ENCODE measurements at regions not wholly inside any gene's neighbourhood (a gene's known extent, or its start where the extent isn't known, plus 50 kb on each side); places are given as distances from the start of the nearest gene placed in this dataset.
"Not testable (repeated sequence)": the region's sequence is repeated elsewhere in the genome, so short reads cannot be mapped to it uniquely, and the experiment has no call there.

DNA sequence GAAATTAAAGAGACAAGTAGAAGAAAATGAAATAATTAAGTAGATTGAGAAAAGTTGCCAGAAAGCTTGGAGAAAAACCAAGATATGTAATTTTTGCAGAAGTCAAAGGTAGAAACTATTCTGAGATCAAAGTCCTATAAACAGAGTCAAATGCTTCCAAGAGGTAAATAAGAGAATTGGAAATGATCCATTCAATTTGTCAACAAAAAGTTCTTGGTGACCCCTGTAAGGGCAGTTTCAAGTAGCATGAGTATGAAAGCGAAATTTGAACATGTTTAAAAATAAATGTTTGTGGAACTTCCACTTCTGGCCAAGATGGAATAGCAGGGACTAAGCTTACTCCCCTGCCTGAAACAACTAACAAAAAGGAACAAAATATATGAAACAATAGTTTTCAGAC lies 562.0 kb downstream of the SMARCA1 start:
- H3K9me3 Mint-ChIP-seq, result peaks cover 0 to 5% (median 0%) of the 10 kb centered on the region in 7 donors
- H3K27me3 Mint-ChIP-seq, result no peaks in the 10 kb centered on the region
- no peaks in the 10 kb centered on the region for H3K4me1 Mint-ChIP-seq
- H3K4me3 Mint-ChIP-seq, result no peak overlapping the region
- no peaks in the 10 kb centered on the region for H3K36me3 Mint-ChIP-seq
- no peak overlapping the region for H3K27ac Mint-ChIP-seq
- DNase-seq (no peak), ATAC-seq (ENCODE audit: low read depth in 2 of 2) (no peak)

DNA sequence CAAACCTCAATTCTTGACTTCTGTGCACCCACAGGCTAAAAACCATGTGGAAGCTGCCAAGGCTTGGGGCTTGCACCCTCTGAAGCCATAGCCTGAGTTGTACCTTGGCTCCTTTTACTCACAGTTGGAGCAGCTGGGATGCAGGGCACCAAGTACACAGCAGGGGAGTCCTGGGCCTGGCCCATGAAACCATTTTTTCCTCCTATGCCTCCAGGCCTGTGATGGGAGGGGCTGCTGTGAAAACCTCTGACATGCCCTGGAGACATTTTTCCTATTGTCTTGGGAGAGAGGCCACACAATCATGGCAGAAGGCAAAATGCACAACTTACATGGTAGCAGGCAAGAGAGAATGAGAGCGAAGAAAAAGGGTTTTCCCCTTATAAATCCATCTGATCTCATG lies 568.6 kb downstream of the SMARCA1 start:
- H3K36me3 Mint-ChIP-seq; H3K4me1 Mint-ChIP-seq; ATAC-seq (ENCODE audit: low read depth in 2 of 2); H3K27ac Mint-ChIP-seq; H3K27me3 Mint-ChIP-seq; DNase-seq; H3K4me3 Mint-ChIP-seq: not testable (repeated sequence)
- H3K9me3 Mint-ChIP-seq, result peaks cover 4 to 27% (median 13%) of the 10 kb centered on the region in 7 donors

DNA sequence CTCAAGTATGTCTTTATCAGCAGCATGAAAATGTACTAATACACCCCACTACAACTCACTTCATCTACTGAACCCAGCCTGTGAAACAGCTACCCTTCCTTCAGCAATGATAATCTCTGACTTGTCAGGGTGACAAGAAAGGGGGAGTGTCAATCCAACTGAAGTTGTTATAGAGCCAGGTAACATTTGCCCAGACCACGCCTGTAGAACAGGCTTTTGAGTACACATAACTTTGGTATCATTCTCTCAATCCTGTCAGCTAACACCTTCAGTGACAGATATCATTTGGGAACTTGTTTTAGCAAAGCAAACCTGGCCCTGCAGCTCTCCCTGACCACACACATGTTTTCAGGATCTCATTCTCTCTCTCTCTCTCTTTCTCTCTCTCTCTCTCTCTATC lies 592.2 kb downstream of the SMARCA1 start:
- peaks cover 0 to 13% (median 8%) of the 10 kb centered on the region in 7 donors for H3K9me3 Mint-ChIP-seq
- H3K36me3 Mint-ChIP-seq, result no peaks in the 10 kb centered on the region
- H3K27ac Mint-ChIP-seq, result no peak overlapping the region
- no peak overlapping the region for H3K4me3 Mint-ChIP-seq
- peaks cover 0 to 4% (median 0%) of the 10 kb centered on the region in 3 donors for H3K27me3 Mint-ChIP-seq
- DNase-seq, result no peak
- no peaks in the 10 kb centered on the region for H3K4me1 Mint-ChIP-seq
- ATAC-seq (ENCODE audit: low read depth in 2 of 2), result no peak

DNA sequence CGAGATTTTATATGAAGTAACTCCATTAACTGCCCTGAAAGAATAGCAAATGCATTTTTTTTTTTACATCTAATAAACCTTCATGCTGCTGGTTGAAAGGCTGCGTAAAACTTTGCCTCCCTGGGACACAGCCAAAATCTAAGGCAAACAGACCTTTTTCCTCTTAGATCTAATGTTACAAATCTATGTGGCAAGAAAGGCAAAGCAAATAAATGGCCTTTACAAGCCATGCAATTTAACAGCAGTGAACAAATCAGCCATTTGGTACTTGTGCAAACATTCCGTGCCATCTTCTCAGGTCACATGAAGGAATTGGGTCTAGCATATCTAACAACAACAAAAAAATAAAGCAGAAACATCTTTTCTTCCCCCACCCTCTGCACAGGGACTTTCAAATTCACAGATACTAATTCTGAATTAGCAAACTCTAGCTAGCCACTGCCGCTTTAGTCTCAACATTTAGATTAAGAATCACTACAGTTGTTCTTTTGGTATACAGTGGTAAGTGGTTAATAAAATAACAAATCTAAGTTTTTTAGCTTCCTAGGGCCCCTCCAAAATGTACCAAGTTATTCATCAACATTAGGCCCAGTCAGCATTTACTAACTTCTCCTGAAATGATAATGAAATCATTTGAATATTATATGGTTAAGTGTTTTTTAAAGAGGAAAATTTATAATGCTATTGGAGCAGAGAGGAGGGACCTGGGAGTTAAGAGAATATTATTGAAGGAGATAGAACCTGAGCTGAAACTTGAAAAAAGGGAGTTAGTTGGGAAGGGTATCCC lies 593.8 kb downstream of the SMARCA1 start:
- DNase-seq (no peak), ATAC-seq (ENCODE audit: low read depth in 2 of 2) (no peak)
- H3K4me1 Mint-ChIP-seq, result no peaks in the 10 kb centered on the region
- H3K4me3 Mint-ChIP-seq, result no peak overlapping the region
- no peaks in the 10 kb centered on the region for H3K36me3 Mint-ChIP-seq
- H3K27me3 Mint-ChIP-seq, result peaks cover 0 to 4% (median 0%) of the 10 kb centered on the region in 3 donors
- H3K27ac Mint-ChIP-seq, result no peak overlapping the region
- peaks cover 0 to 13% (median 8%) of the 10 kb centered on the region in 7 donors for H3K9me3 Mint-ChIP-seq

DNA sequence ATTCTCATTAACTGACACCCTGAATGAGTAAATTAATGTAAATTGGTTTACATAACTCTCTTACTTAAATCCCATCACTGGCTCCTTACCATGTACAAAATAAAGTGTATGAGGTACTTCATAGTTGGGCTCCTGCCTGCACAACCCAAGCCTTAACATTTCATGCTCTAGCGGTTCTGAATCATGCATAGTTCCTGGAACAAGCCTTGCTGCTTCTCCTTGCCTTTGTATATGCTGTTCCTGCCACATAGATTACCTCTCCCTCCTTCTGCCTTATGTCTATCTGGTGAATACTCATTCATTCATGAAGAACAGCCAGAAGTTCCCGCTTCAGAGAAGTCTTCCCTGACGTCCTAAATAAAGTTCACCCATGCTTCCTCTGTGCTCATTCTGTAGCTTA lies 594.7 kb downstream of the SMARCA1 start:
- Mint-ChIP-seq H3K9me3 (peaks cover 0 to 13% (median 10%) of the 10 kb centered on the region in 7 donors), H3K36me3 (no peaks in the 10 kb centered on the region), H3K27ac (no peak overlapping the region), H3K4me3 (no peak overlapping the region), H3K27me3 (peaks cover 0 to 4% (median 0%) of the 10 kb centered on the region in 3 donors), H3K4me1 (no peaks in the 10 kb centered on the region)
- ATAC-seq (ENCODE audit: low read depth in 2 of 2) (no peak), DNase-seq (no peak)

DNA sequence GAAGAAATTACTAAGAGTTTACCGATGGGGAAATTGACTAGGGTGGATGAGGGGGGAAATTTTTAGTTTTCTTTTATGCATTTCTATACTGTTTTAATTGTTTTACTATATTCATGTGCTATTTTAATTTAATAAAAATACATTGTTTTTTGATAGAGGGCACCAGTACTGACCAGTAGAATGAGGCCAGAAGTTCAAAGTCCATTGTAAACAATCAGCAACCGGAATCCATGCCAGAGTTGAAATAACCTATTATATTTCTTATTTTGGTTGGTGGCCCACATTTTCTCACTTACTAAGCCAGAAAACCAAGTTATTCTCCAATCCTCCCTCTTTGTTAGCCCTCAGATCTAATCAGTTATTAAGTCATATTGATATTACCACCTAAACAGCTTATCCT lies 595.9 kb downstream of the SMARCA1 start:
- no peaks in the 10 kb centered on the region for H3K4me1 Mint-ChIP-seq
- no peak for ATAC-seq (ENCODE audit: low read depth in 2 of 2)

DNA sequence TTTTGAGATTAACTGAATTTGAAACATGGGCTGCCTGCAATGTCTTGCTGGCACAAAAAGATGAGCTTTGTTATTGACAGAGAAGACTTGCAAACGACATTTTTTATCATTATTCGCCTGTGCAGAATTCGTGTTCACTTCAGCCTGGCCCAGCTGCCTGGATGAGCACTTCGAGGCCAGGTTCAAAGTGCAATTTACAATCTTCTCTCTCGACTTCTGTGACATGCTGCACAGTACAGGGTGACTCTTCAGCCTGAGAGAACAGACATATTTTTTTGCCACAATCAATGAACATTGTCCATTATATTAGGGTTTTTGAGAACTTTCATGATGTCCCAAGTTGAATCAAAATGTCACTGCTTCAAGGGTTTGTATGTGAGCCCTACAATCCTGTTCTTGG lies 616.5 kb downstream of the SMARCA1 start:
- no peak overlapping the region for H3K27ac Mint-ChIP-seq
- ATAC-seq (ENCODE audit: low read depth in 2 of 2), result no peak
- peaks cover 0 to 6% (median 1%) of the 10 kb centered on the region in 7 donors for H3K9me3 Mint-ChIP-seq
- H3K4me3 Mint-ChIP-seq, result no peak overlapping the region
- DNase-seq, result no peak
- H3K27me3 Mint-ChIP-seq, result no peaks in the 10 kb centered on the region
- no peaks in the 10 kb centered on the region for H3K4me1 Mint-ChIP-seq
- no peaks in the 10 kb centered on the region for H3K36me3 Mint-ChIP-seq

More for the DNA sequence above, 595.9 kb downstream of the SMARCA1 start:
- no peak for DNase-seq
- no peak overlapping the region for H3K27ac Mint-ChIP-seq
- peaks cover 0 to 4% (median 0%) of the 10 kb centered on the region in 3 donors for H3K27me3 Mint-ChIP-seq
- peaks cover 0 to 13% (median 10%) of the 10 kb centered on the region in 7 donors for H3K9me3 Mint-ChIP-seq
- no peaks in the 10 kb centered on the region for H3K36me3 Mint-ChIP-seq
- H3K4me3 Mint-ChIP-seq, result no peak overlapping the region

DNA sequence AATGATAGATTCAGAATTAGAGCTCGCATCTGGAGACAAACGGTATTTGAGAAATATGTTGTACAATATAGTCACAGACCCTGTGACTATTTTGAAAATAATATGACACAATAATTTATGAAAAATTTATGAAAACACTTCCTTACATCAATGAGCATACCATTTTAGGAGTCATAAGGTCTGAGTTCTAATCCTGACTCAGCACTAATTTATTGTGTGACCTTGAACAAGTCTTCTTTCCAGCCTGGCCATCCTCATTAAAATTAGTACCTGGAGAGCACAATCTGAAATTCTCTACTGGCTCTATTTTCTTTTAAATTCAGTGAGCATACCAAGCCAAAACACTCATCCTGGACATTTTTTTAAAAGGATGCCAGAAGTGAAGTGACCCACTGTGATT lies 622.3 kb downstream of the SMARCA1 start:
- Mint-ChIP-seq H3K27me3 (no peaks in the 10 kb centered on the region), H3K9me3 (peaks cover 0 to 6% (median 1%) of the 10 kb centered on the region in 7 donors), H3K4me3 (no peak overlapping the region), H3K4me1 (no peaks in the 10 kb centered on the region), H3K27ac (no peak overlapping the region), H3K36me3 (no peaks in the 10 kb centered on the region)
- DNase-seq, result no peak
- ATAC-seq (ENCODE audit: low read depth in 2 of 2), result no peak

DNA sequence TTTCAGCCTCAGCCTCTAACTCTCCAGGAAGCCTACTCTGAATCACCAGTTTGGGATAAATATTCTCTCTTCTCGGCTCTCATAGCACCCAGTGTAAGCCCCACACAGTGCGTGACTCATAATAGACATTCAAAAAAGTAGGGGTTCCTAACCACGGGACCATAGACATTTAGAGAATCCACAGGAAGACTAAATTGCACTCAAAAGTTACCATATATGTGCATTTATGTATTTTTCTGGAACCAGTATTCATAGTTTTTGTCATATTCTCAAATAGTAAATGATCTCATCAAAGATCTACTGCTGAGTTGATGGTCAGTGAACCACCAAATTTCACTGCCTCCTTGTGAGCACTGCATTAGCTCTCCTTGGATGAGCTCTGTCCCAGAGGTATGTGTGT lies 625.7 kb downstream of the SMARCA1 start:
- H3K27ac Mint-ChIP-seq, result no peak overlapping the region
- DNase-seq (no peak), ATAC-seq (ENCODE audit: low read depth in 2 of 2) (no peak)
- H3K27me3 Mint-ChIP-seq, result no peaks in the 10 kb centered on the region
- H3K9me3 Mint-ChIP-seq, result peaks cover 0 to 6% (median 0%) of the 10 kb centered on the region in 7 donors
- H3K36me3 Mint-ChIP-seq, result no peaks in the 10 kb centered on the region
- no peaks in the 10 kb centered on the region for H3K4me1 Mint-ChIP-seq
- no peak overlapping the region for H3K4me3 Mint-ChIP-seq

DNA sequence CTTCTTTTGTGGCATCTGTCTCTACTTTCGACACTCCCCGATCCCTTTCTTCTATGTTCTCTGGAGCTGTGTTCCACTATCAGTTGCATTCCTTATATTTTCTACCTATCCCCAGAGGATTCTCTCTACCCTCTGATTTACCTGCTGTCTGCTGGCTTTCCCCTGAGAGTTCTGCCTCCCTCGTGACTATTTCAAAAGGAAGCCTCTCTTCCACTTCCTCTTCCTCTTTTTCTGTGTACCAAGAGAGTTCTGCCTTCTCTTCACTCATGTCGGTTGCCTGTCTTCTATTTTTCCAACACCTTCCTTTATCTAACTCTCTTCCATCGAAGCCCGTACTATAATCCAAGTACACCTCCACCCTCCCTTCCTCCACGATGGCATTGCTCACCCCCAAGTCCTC lies 631.7 kb downstream of the SMARCA1 start:
- H3K27ac Mint-ChIP-seq, result no peak overlapping the region
- ATAC-seq (ENCODE audit: low read depth in 2 of 2) (no peak), DNase-seq (no peak)
- no peaks in the 10 kb centered on the region for H3K36me3 Mint-ChIP-seq
- H3K27me3 Mint-ChIP-seq, result peaks cover 0 to 6% (median 0%) of the 10 kb centered on the region in 3 donors
- H3K4me1 Mint-ChIP-seq, result peaks cover 0 to 2% (median 0%) of the 10 kb centered on the region in 3 donors
- H3K4me3 Mint-ChIP-seq, result no peak overlapping the region
- H3K9me3 Mint-ChIP-seq, result peaks cover 0 to 6% (median 2%) of the 10 kb centered on the region in 7 donors

DNA sequence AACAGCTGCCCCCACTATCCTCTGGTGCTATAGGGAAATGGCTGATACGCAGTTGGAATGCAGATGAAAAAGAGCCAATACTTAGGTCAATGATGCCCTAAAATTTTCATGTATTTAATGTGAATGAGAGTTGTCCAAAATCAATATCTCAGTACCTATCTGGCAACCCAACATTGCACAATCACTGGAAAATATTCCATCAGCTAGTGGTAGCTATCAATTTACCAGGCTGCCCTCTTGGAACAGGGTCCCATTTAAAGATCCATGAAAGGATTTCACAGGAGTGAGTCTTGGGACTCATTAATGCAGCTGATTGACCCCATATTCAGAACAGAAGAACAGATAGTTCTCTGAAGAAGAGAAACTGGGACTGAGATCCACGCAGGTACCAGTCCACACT lies 638.9 kb downstream of the SMARCA1 start:
- ATAC-seq (ENCODE audit: low read depth in 2 of 2) (no peak), DNase-seq (no peak)
- Mint-ChIP-seq H3K27ac (no peak overlapping the region), H3K4me1 (no peaks in the 10 kb centered on the region), H3K4me3 (no peak overlapping the region), H3K36me3 (no peaks in the 10 kb centered on the region), H3K27me3 (peaks cover 0 to 6% (median 0%) of the 10 kb centered on the region in 3 donors), H3K9me3 (peaks cover 0 to 6% (median 2%) of the 10 kb centered on the region in 7 donors)

DNA sequence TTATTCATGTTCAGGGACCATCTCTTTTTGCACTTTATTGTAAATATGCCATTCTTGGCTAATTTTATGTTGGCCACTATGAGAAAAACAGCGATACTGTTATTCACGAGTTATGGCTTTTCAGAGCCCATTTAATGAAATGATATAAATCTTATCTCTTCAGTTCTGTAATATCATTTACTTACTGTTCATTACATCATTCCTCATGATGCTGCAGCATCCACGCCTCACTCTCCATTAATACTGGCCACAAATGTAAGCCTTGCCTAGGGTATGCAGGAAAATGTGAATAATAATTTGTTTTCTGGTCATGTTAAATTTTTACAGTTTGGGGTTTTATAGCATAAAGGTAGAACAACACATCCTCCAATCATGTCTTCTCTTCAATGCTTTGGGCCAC lies 639.6 kb downstream of the SMARCA1 start:
- Mint-ChIP-seq H3K4me1 (no peaks in the 10 kb centered on the region), H3K27ac (no peak overlapping the region), H3K36me3 (no peaks in the 10 kb centered on the region), H3K27me3 (peaks cover 0 to 6% (median 0%) of the 10 kb centered on the region in 3 donors), H3K4me3 (no peak overlapping the region), H3K9me3 (peaks cover 0 to 6% (median 2%) of the 10 kb centered on the region in 7 donors)
- DNase-seq (no peak), ATAC-seq (ENCODE audit: low read depth in 2 of 2) (no peak)

DNA sequence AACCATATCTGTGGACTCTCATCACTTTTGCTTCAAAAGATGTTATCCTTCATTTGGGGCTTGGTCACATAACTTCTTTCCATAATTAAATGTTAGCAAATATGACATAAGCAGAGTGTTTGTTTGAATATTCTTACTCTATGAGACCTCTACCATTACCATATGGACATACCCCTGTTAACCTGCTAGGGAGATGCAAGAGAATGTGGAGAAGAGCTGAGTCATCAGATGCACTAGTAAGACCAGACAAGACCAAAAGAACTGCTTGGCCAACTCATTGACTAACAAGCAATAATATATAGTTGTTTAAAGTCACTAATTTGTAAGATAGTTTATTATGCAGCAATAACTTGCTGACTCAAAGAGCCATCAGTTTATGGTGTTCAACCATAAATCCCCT lies 652.9 kb downstream of the SMARCA1 start:
- Mint-ChIP-seq H3K9me3 (no peaks in the 10 kb centered on the region), H3K27ac (no peak overlapping the region), H3K4me3 (no peak overlapping the region), H3K4me1 (no peaks in the 10 kb centered on the region), H3K36me3 (no peaks in the 10 kb centered on the region), H3K27me3 (no peaks in the 10 kb centered on the region)
- no peak for DNase-seq
- no peak for ATAC-seq (ENCODE audit: low read depth in 2 of 2)

DNA sequence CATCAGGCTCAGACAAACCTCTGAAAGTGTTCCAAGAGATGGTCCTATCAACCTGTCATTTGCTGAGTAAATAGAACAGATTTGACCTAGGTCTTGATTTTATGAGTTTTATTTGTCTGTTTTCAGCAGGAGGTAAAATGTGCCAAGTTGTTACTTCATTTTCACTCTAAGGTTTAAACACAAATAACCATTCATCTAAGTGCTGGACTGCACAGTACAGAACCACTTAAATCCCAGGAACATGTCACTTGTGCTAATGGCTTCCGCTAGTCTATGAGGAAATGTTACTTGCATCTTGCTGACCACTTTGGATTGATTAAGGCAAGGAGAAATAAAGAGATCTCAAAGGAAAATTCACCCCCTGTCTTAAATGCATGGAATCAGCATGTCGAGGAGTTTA lies 660.7 kb downstream of the SMARCA1 start:
- DNase-seq (no peak), ATAC-seq (ENCODE audit: low read depth in 2 of 2) (no peak)
- H3K9me3 Mint-ChIP-seq, result peaks cover 0 to 6% (median 0%) of the 10 kb centered on the region in 7 donors
- no peaks in the 10 kb centered on the region for H3K4me1 Mint-ChIP-seq
- no peaks in the 10 kb centered on the region for H3K27me3 Mint-ChIP-seq
- H3K36me3 Mint-ChIP-seq, result no peaks in the 10 kb centered on the region
- H3K4me3 Mint-ChIP-seq, result no peak overlapping the region
- H3K27ac Mint-ChIP-seq, result no peak overlapping the region

Data from naive B cell (primary cell).